GM19328 (cell line): ENCODE measurements at regions not wholly inside any gene's neighbourhood (a gene's known extent, or its start where the extent isn't known, plus 50 kb on each side); places are given as distances from the start of the nearest gene placed in this dataset.
"Not testable (repeated sequence)": the region's sequence is repeated elsewhere in the genome, so short reads cannot be mapped to it uniquely, and the experiment has no call there.

Experiments
- ATAC-seq: cut with Tn5 transposase; IDR thresholded peaks from one replicate; pipeline ENCODE4 v1.9.1; 2021; ENCODE audit warnings: mild to moderate bottlenecking, moderate library complexity; ENCODE audit not compliant: unreplicated experiment

DNA sequence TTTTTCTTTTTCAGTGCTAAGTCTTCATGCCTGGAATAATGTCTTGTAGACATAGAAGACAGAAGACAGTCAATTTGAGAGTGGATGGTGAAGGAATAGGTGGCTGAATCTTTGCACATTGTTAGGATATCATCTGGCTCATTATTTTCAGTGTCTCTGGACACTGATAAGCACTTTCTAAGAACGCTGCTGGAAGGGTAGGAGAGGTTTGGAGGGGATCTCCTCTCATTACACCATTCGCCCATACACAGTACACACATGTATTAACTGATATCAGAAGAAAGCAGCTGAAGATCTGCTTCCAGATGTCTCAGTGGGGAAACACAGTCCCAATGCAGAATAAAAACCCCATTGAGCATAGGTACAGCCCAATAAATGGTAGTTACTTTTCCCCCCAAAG, 461.1 kb upstream of the DCN start:
- ATAC-seq, result no peak

DNA sequence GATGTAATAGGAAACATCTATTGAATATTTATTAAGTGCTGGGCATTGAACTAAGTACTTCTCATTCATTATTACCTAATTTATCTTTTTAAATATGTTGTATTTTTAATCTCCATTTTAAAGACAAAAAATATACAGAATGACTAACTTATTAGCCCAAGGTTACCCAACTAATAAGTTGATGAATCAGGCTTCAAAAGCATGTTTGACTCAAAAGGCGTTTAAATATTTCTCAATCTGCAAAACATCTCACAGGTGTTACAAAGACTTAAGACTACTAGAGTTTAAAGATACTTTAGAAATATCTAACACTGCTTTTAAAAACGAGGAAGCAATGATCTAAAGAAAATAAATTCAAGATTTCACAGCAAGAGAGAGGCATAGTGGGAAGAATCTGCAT, 457.4 kb upstream of the DCN start:
- no peak for ATAC-seq

DNA sequence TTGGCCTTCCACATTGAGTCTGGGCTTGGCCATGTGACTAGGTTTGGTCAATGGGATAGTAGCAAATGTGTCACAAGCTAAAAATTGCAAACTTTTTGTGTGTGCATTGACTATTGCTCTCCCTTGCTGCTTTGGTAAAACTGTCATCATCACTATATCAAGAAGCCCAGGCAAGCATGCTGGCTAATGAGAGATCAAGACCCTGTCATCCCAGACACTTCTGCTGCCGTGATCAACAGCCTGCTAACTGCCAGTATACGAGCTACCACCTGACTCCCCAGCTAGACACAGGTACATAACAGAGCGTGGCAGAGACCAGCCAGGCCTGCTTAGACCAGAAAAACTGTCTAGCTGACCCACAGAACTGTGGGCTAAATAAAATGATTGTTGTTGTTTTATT, 456.7 kb upstream of the DCN start:
- ATAC-seq, result no peak

DNA sequence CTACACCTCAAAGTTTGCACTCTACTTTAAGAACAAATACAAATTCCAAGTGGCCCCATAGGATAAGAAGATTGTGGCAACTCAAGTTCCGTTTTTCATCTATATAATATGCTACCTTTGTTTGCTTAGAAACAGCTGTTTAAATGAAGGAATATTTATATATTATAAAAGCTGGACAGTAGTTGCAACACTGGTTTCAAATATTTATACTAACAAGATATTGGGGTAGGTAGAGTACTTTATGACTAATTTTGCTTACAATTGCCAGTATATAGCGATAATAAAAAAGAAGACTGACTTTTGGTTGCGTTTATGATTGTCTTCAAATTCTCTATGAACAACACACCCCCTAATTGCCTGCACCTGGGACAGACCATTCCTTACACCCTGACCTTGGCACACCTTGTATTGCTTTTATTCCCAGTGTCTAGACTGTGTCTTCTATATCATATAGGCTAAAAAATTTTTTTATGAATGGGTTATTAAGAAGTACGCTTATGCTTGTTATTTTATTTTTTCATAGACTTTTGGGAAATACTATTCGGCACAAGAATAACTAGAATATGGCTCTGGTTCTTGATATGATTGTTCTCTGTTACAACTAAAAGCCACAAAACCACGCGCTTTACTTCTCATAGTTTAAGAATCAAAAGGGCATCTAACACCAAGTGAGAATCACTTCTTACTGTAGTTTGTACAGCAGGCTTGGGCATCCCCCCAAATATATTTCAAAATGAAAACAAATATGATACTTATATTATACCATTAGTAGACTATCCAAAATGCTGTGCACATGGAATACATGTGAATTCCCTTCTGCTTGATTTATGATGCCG, 455.4 kb upstream of the DCN start:
- no peak for ATAC-seq

DNA sequence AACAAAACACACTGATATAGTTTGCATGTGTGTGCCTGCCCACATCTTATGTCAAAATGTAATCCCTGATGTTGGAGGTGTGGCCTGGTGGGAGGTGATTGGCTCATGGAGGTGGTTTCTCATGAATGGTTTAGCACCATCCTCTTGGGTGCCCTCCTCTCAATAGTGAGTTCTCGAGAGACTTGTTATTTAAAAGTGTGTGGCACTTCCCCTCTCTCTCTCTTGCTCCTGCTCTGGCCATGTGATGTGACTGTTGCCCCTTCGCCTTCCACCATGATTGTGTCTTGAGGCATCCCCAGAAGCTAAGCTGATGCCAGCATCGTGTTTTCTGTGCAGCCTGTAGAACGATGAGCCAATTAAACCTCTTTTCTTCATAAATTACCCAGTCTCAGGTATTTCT, 454.1 kb upstream of the DCN start:
- ATAC-seq, result no peak

DNA sequence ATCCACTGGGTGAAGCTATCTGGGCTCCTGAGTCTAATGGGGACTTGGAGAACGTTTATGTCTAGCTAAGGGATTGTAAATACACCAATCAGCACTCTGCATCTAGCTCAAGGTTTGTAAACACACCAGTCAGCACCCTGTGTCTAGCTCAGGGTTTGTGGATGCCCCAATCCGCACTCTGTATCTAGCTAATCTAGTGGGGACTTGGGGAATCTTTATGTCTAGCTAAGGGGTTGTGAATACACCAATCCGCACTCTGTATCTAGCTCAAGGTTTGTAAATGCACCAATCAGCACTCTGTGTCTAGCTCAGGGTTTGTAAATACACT, 451.7 kb upstream of the DCN start:
- not testable (repeated sequence) for ATAC-seq

DNA sequence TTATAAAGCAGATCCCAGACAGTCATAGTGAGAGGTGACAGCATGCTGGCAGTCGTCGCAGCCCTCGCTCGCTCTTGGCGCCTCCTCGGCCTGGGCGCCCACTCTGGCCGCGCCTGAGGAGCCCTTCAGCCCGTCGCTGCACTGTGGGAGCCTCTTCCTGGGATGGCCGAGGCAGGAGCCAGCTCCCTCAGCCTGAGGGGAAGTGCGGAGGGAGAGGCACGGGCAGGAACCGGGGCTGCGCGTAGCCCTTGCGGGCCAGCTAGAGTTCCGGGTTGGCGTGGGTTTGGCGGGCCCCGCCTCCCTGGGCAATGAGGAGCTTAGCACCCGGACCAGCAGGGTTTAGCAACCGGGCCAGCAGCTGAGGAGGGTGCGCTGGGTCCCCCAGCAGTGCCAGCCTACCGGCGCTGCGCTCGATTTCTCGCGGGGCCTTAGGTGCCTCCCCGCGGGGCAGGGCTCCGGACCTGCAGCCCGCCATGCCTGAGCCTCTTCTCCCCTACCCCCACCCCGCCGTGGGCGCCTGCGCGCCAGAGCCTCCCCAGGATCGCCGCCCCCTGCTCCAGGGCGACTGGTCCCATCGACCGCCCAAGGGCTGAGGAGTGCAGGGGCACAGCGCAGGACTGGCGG, 451.2 kb upstream of the DCN start:
- no peak for ATAC-seq

DNA sequence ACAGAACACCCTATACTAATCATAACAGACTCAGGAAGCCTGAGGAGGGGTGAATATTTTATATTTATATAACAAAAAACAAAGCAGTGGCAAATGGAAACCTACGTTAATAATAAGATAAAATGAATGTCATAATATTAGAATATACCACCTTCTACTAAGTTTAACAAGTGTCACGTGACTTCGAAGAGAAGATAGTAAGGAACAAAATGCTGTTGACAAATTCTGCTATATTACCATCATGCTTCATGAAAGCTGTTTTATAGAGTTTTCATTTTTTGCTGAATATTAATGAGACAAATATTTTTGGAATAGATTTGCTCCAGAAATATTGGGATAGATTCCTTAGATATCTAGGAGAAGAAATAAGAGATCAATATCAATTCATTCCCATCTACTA, 450.6 kb upstream of the DCN start:
- no peak for ATAC-seq

DNA sequence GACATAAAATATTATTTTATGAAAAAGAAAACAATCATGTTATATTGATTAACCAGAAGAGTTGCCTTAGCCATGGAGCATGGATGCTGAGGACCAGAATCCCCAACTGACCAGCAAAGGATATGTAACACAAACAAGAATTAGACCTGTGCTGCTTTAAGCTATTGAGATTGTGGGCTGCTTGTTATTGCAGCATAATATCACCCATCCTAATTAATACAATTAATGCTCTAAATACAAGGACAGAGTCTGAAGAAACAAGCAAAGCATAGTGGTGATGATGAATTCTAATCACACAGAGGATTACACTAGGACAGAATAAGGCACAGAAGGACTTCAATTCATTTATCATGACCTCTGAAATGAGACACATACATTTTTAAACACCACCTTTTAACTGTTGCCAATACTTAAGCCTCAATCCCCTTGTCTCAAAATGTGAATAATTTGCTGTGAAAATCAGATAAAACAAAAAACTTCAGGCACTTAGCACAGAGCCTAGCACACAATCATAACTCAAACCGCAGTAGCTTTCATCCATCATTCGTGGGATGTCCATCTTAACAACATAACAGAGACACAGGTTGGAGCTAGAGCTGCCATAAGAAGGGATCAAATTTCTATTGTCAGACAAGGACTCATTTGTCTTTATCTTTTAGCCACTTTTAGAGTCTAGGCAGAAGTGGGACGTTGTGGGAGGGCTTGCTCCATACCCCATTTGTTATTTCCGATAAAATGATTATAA, 449.6 kb upstream of the DCN start:
- no peak for ATAC-seq

DNA sequence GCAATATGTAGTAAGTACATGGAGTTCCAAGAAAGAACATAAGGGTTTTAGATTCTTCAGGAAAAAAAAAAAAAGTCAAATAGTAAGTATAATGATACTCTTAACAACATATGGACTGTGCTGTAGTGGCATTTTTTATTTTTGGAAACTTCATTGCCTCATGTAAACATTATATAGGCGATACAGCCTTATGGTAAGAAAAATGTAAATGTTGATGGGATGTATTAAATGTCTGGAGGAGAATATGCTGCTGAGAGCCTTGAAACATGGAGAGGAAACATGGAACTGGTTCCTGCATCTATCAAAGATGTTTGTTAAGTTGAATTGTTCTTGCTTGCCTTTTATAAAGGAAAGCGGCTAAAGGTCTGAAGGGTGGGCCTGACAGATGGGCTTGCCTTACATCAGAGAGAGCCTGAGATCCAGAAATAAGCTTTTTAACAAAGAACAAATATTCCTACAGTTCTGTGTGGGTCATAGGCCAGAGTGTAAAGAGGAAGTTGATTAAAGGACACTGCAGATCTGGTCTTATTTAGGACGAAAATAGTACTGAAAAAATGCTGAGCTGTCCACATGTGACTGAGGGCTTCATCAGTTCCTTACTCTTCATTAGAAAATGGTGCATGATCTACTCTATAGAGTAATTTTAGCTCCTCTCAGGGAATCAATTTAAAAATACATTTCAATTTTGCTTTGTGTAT, 448.1 kb upstream of the DCN start:
- no peak for ATAC-seq

DNA sequence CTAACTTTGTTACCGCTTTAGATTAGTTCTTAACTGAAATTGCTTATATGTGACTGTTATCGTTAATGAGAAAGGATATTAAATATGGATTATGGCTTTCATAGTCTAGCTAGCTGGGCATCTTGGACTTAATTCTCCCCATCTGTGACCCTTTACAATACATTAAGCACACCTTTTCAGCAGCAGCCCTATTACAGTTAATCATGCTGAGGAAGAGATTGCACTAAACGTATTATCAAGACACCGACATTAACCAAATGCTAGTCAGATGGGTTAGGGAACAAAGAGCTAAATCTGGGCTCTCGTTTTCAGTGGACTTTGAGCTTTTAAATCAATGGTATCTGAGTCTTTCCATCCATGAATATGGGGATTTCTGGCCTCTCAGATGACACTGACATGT, 447.5 kb upstream of the DCN start:
- no peak for ATAC-seq

DNA sequence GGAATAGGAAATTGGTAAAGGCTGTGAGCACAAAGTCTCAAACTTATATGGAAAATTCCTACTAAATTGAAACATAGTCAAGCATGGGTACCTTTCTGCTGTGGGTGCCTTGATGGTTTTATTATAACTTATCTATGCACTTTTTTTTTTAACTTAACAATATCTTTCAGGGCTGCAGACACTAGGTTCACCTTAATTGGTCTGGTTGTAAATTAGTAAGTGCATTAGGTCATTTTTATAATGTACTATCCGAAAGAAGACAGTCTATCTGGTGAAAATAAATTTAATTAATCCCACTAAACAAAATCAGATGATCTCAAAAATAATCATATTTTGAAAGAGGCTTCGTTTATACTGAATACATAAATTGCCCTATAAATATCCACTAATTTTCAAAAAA, 446.8 kb upstream of the DCN start:
- no peak for ATAC-seq

DNA sequence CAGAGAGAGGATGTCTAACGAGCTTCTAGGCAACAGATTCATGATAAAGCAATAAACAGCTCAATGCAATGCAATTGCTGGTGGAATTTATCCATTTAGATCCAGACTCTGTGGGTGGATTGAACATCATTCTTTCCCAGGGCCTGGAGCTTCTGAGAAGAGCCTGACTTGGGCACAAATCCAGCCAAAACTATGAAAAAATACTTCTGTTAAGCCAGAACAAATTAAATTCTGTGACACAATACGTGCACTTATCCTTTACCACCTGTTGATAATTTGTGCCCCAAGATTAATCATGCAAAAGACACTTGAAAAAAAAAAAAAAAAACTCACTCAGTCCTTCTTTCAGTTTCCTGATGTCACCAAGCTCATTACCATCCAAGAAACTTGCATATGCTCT, 446.0 kb upstream of the DCN start:
- no peak for ATAC-seq

DNA sequence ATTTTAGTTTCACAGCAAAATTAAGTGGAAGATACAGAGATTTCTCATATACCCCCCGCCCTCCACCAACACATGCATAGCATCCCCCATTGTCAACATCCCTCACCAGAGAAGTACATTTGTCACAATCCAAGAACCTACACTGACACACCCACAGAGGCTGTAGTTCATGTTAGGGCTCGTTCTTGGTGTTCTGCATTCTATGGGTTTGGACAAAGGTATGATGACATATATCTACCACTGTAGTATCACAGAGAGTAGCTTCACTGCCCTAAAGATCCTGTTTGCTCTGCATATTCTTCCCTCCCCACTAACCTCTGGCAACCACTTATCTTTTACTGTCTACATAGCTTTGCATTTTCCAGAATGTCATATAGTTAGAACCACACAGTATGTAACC, 444.6 kb upstream of the DCN start:
- ATAC-seq, result no peak

DNA sequence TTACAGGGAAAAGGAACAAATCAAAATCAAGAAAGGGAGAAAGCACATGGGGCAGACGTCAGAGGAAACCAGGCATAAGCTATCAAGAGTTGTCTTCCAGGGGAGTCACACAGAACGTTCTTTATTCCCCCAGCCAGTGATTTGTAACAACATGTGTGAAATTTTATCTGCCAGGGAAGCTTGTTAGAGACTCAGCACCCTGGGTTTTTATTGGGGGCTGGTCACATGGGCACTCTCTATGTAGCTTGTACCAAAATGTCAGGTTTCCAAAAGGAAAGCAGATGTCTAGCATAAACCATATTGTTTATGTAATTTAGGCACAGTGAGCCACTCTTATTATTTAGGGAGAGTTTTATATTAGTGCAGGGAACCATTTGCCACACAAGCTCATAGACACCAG, 440.4 kb upstream of the DCN start:
- ATAC-seq, result no peak

DNA sequence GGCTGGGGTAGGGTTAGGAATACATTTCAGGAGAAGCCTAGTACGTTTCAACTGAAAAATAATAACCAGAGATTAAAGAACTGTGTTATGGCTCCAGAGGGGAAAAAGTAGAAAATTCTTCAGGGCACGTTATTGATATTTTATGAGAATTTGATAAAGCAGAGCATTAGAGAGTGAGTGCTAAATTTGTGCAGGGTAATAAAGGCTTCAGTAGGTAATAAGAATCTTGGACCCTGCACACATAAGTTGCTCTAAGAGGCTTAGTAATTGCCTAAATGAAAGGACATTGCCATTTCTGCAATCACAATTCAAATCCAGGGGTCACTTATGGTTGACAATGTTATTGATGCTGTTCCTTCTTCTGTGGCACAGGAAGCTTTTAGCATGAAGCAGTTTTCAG, 439.4 kb upstream of the DCN start:
- no peak for ATAC-seq

DNA sequence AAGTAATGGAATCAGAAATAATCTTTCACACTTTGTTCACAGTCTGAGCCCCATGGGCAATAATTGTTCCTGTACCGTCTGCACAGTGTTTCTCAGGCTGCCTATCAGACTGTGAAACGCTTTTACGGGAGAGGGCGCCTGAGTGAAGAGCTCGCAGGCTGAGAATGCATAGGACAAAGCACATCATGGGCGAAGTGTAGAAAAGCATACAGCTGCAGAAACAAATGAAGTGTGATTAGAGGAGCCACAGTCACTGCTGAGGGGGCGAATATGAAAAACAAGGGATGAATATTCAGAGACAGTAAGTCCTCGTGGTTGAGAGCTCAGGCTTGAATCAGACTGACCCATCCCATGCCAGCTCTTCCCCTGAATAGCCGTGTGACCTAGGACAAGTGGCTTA, 438.4 kb upstream of the DCN start:
- ATAC-seq, result no peak

DNA sequence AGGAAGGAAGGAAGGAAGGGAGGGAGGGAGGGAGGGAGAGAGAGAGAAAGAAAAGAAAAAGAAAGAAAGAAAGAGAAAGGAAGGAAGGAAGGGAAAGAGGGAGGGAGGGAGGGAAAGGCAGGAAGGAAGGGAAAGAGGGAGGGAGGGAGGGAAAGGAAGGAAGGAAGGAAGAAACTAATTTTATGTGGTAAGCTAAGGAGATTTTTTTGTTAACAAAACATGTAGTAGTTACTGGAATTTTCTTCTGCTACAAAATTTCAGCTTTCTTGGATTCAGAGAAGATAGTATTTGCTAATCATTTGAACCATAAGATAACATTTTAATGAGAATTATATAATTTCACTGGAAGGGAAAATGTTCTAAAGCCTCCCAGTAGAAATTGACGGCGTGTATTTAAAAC, 437.8 kb upstream of the DCN start:
- no peak for ATAC-seq

DNA sequence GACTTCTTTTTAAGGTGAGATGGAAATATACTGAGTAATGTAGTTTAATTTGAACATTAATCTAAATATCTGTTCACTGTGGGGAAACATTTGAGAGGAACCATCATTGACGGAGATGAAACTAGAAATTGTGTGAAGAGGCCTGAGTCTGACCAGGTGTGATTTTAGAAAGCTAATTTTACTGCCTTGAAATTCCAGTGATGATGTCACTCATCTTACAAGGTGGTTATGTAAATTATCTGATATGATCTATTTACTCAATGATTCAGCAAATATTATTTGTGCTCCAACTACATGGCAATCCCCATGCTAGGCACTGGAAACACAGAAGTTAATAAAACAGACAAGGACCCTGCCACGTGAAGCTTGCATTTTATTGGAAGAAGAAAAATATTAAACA, 435.7 kb upstream of the DCN start:
- ATAC-seq, result no peak

DNA sequence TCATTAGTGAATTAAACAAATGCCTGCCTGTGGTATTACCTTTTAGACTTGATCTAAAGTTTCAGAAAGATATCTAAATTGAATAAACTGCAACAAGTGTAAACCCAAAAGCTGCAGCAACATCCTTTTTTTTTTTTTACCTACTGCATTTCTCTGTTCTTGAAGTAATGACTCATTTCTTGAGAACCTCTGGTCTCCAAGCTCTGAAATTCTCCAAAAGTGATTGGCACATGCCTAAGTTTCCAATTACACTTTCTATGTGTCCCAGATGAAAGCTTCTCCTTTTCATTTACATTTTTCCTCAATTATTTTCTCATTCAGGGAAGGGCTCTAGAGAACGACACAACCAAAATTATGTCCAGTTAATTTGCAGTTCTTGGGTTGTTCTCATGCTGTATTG, 435.2 kb upstream of the DCN start:
- no peak for ATAC-seq

DNA sequence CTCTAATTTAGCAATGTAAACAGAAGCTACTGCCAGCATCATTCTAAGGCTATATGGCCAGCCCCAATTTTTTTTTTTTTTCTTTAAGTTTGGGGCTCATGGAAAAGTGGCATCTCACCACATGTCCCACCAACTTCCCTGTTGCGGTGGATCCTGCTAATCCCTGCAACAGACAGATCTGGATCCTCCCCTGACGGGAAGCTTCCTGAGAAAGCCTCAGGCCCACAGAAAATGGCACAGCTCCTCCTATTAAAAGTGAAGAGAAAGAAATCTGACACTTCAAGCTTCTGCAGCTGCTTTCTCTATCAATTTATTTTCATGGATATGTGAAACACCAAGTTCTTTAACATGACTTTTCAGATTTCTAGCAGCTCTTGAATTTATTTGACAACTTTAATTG, 433.8 kb upstream of the DCN start:
- no peak for ATAC-seq
